ENCODE measurements at regions not wholly inside any gene's neighbourhood (a gene's known extent, or its start where the extent isn't known, plus 50 kb on each side); places are given as distances from the start of the nearest gene placed in this dataset.

GRCh38 chr7:10070899-10071298 is 902.8 kb upstream of the PHF14 start:
- no peaks in the 10 kb centered on the region for H3K36me3 Mint-ChIP-seq (ENCODE audit: low read depth, unreplicated experiment)
- H3K4me3 Mint-ChIP-seq (ENCODE audit: unreplicated experiment) = no peak overlapping the region
- TF ChIP-seq CTCF (IDR thresholded peaks at IDR 0.05; ENCODE audit: unreplicated experiment) = no peak
- H3K27me3 Mint-ChIP-seq (ENCODE audit: unreplicated experiment) = no peaks in the 10 kb centered on the region
- H3K27ac Mint-ChIP-seq (ENCODE audit: unreplicated experiment) = no peak overlapping the region
- H3K9me3 Mint-ChIP-seq (ENCODE audit: unreplicated experiment) = no peaks in the 10 kb centered on the region
- H3K4me1 Mint-ChIP-seq (ENCODE audit: unreplicated experiment) = no peaks in the 10 kb centered on the region
- no peak for DNase-seq (ENCODE audit: low spot score)

GRCh38 chr7:10075866-10076265 is 897.8 kb upstream of the PHF14 start:
- Mint-ChIP-seq H3K4me3 (ENCODE audit: unreplicated experiment) (no peak overlapping the region), H3K4me1 (ENCODE audit: unreplicated experiment) (peaks cover 5% of the 10 kb centered on the region), H3K27me3 (ENCODE audit: unreplicated experiment) (no peaks in the 10 kb centered on the region), H3K27ac (ENCODE audit: unreplicated experiment) (no peak overlapping the region), H3K36me3 (ENCODE audit: low read depth, unreplicated experiment) (no peaks in the 10 kb centered on the region), H3K9me3 (ENCODE audit: unreplicated experiment) (no peaks in the 10 kb centered on the region)
- no peak for TF ChIP-seq CTCF (IDR thresholded peaks at IDR 0.05; ENCODE audit: unreplicated experiment)
- DNase-seq (ENCODE audit: low spot score) = no peak

- Mint-ChIP-seq H3K4me3 (ENCODE audit: unreplicated experiment) (no peak overlapping the region), H3K36me3 (ENCODE audit: low read depth, unreplicated experiment) (no peaks in the 10 kb centered on the region), H3K4me1 (ENCODE audit: unreplicated experiment) (peaks cover 5% of the 10 kb centered on the region), H3K27ac (ENCODE audit: unreplicated experiment) (no peak overlapping the region), H3K9me3 (ENCODE audit: unreplicated experiment) (no peaks in the 10 kb centered on the region), H3K27me3 (ENCODE audit: unreplicated experiment) (no peaks in the 10 kb centered on the region)
- no peak for TF ChIP-seq CTCF (IDR thresholded peaks at IDR 0.05; ENCODE audit: unreplicated experiment)
- DNase-seq (ENCODE audit: low spot score) = no peak
Observed at GRCh38 chr7:10076660-10077300, 896.9 kb upstream of the PHF14 start.

- H3K36me3 Mint-ChIP-seq (ENCODE audit: low read depth, unreplicated experiment) = no peaks in the 10 kb centered on the region
- no peak for DNase-seq (ENCODE audit: low spot score)
- no peak for TF ChIP-seq CTCF (IDR thresholded peaks at IDR 0.05; ENCODE audit: unreplicated experiment)
- H3K9me3 Mint-ChIP-seq (ENCODE audit: unreplicated experiment) = no peaks in the 10 kb centered on the region
- peaks cover 5% of the 10 kb centered on the region for H3K4me1 Mint-ChIP-seq (ENCODE audit: unreplicated experiment)
- H3K4me3 Mint-ChIP-seq (ENCODE audit: unreplicated experiment) = no peak overlapping the region
- no peaks in the 10 kb centered on the region for H3K27me3 Mint-ChIP-seq (ENCODE audit: unreplicated experiment)
- no peak overlapping the region for H3K27ac Mint-ChIP-seq (ENCODE audit: unreplicated experiment)
Observed at GRCh38 chr7:10079572-10079971, 894.1 kb upstream of the PHF14 start.

- no peaks in the 10 kb centered on the region for H3K36me3 Mint-ChIP-seq (ENCODE audit: low read depth, unreplicated experiment)
- DNase-seq (ENCODE audit: low spot score) = no peak
- H3K4me3 Mint-ChIP-seq (ENCODE audit: unreplicated experiment) = no peak overlapping the region
- H3K4me1 Mint-ChIP-seq (ENCODE audit: unreplicated experiment) = peaks cover 11% of the 10 kb centered on the region
- H3K27me3 Mint-ChIP-seq (ENCODE audit: unreplicated experiment) = no peaks in the 10 kb centered on the region
- no peaks in the 10 kb centered on the region for H3K9me3 Mint-ChIP-seq (ENCODE audit: unreplicated experiment)
- H3K27ac Mint-ChIP-seq (ENCODE audit: unreplicated experiment) = no peak overlapping the region
- TF ChIP-seq CTCF (IDR thresholded peaks at IDR 0.05; ENCODE audit: unreplicated experiment) = no peak
Observed at GRCh38 chr7:10082896-10083295, 890.8 kb upstream of the PHF14 start.

Measured in endothelial cell (in vitro differentiated cells).